Aorta (tissue), 5 donors: ENCODE measurements at regions not wholly inside any gene's neighbourhood (a gene's known extent, or its start where the extent isn't known, plus 50 kb on each side); places are given as distances from the start of the nearest gene placed in this dataset.
"Not testable (repeated sequence)": the region's sequence is repeated elsewhere in the genome, so short reads cannot be mapped to it uniquely, and the experiment has no call there.

Source experiments
- ATAC-seq: fragments of 200-7000 bp; cut with Tn5 transposase; one replicate; pipeline ENCODE4 v1.9.1; 2022; ENCODE audit warnings: moderate library complexity; ENCODE audit not compliant: low FRiP score
- DNase-seq, 2 donors: peaks; one replicate each; pipeline ENCODE4 v3.0.0-alpha.2; 2020
- H3K27ac ChIP-seq, 2 donors: one replicate each; pipeline ENCODE4 v1.5.1; 2013; ENCODE audit warnings: low read length in 2 of 2, mild to moderate bottlenecking in 2 of 2, moderate library complexity in 2 of 2, control low read depth in 1 of 2, inconsistent platforms in 1 of 2, low read depth in 1 of 2
- H3K27me3 ChIP-seq, 2 donors: one replicate each; pipeline ENCODE4 v1.6.1; 2013; ENCODE audit warnings: control low read depth in 1 of 2, low read length in 1 of 2, mild to moderate bottlenecking in 1 of 2, moderate library complexity in 1 of 2; ENCODE audit not compliant: insufficient read depth in 2 of 2, control insufficient read depth in 1 of 2
- H3K36me3 ChIP-seq, 2 donors: one replicate each; pipeline ENCODE4 v1.6.1; 2013; ENCODE audit warnings: control low read depth in 1 of 2, low read length in 1 of 2, mild to moderate bottlenecking in 1 of 2; ENCODE audit not compliant: insufficient read depth in 2 of 2, control insufficient read depth in 1 of 2
- H3K4me1 ChIP-seq, 2 donors: one replicate each; pipeline ENCODE4 v1.6.1; 2013; ENCODE audit warnings: low read length in 2 of 2, control low read depth in 1 of 2, mild to moderate bottlenecking in 1 of 2, moderate library complexity in 1 of 2; ENCODE audit not compliant: insufficient read depth in 2 of 2, control insufficient read depth in 1 of 2
- H3K4me3 ChIP-seq, 2 donors: one replicate each; pipeline ENCODE4 v1.5.1; 2013; ENCODE audit warnings: low read length in 2 of 2, control low read depth in 1 of 2, mild to moderate bottlenecking in 1 of 2
- H3K9me3 ChIP-seq: one replicate; pipeline ENCODE4 v1.6.1; 2013; ENCODE audit warnings: mild to moderate bottlenecking, low read length; ENCODE audit not compliant: control insufficient read depth
- WGBS, 2 donors: extraction: QIAGEN DNeasy Blood & Tissue Kit; methylation state at CpG; one replicate each; pipeline ENCODE4 v1.1.7; 2013; 5-methylcytosine and 5-hydroxymethylcytosine counted together
- intact Hi-C, 2 donors: fragments of 100-400 bp; cut with DNase I; formaldehyde crosslinking; loops; one replicate each; pipeline versions ENCODE4 v1.14.2 to v1.15.0; 2022
- donor health status: healthy with polysubstance abuse.
- donor health status: Bipolar disorder and iron deficiency.
- donor health status: DM: no; HTN: no; CAD: no.
- donor health status: DM: no; HTN: no; CAD: no.
- donor health status: DM: yes; HTN: yes; CAD: no.

GRCh38 chr1:199901341-199901740 is 126.2 kb upstream of the NR5A2 start:
- ATAC-seq = no peak
- no peak overlapping the region for H3K4me3 ChIP-seq
- H3K36me3 ChIP-seq = no peaks in the 10 kb centered on the region
- H3K9me3 ChIP-seq = no peaks in the 10 kb centered on the region
- intact Hi-C loops = no loop called here
- no peaks in the 10 kb centered on the region for H3K4me1 ChIP-seq
- no peak overlapping the region for H3K27ac ChIP-seq
- no peak for DNase-seq
- no peaks in the 10 kb centered on the region for H3K27me3 ChIP-seq

- 54 to 59% methylated on average over 2 of the region's 2 CpGs for WGBS, 2 donors
- Histone ChIP-seq H3K4me1 (no peaks in the 10 kb centered on the region), H3K27me3 (peaks cover 0 to 1% of the 10 kb centered on the region in 2 donors), H3K4me3 (no peak overlapping the region), H3K36me3 (no peaks in the 10 kb centered on the region), H3K27ac (no peak overlapping the region), H3K9me3 (no peaks in the 10 kb centered on the region)
- no peak for DNase-seq
- no peak for ATAC-seq
- intact Hi-C loops = no loop called here
Measured at GRCh38 chr1:199907361-199907760, 120.1 kb upstream of the NR5A2 start.

- 52 to 54% methylated on average over 5 of the region's 5 CpGs for WGBS, 2 donors
- DNase-seq (no peak), ATAC-seq (no peak)
- H3K4me1 ChIP-seq = no peaks in the 10 kb centered on the region
- no peak overlapping the region for H3K4me3 ChIP-seq
- intact Hi-C loops = no loop called here
- no peaks in the 10 kb centered on the region for H3K36me3 ChIP-seq
- no peak overlapping the region for H3K27ac ChIP-seq
- peaks cover 0 to 1% of the 10 kb centered on the region in 2 donors for H3K27me3 ChIP-seq
- no peaks in the 10 kb centered on the region for H3K9me3 ChIP-seq
Measured at GRCh38 chr1:199909137-199909536, 118.4 kb upstream of the NR5A2 start.

- 49 to 52% methylated on average over 3 of the region's 3 CpGs for WGBS, 2 donors
Measured at GRCh38 chr1:199913318-199913717, 114.2 kb upstream of the NR5A2 start.

GRCh38 chr1:199914546-199914945 is 113.0 kb upstream of the NR5A2 start:
- no peak overlapping the region for H3K27ac ChIP-seq
- peaks cover under 1% of the 10 kb centered on the region for H3K9me3 ChIP-seq
- WGBS, 2 donors = 82 to 87% methylated on average over 5 of the region's 5 CpGs
- H3K4me1 ChIP-seq = no peaks in the 10 kb centered on the region
- DNase-seq (no peak), ATAC-seq (no peak)
- intact Hi-C loops = no loop called here
- H3K27me3 ChIP-seq = no peaks in the 10 kb centered on the region
- H3K4me3 ChIP-seq = no peak overlapping the region
- no peaks in the 10 kb centered on the region for H3K36me3 ChIP-seq

More at GRCh38 chr1:199913318-199913717, 114.2 kb upstream of the NR5A2 start:
- DNase-seq (no peak), ATAC-seq (no peak)
- Histone ChIP-seq H3K9me3 (no peaks in the 10 kb centered on the region), H3K27ac (no peak overlapping the region), H3K4me1 (no peaks in the 10 kb centered on the region), H3K36me3 (no peaks in the 10 kb centered on the region), H3K27me3 (peaks cover 0 to 1% of the 10 kb centered on the region in 2 donors), H3K4me3 (no peak overlapping the region)
- intact Hi-C loops = no loop called here

GRCh38 chr1:199918196-199918769 is 109.2 kb upstream of the NR5A2 start:
- DNase-seq (no peak), ATAC-seq (no peak)
- no peaks in the 10 kb centered on the region for H3K27me3 ChIP-seq
- H3K27ac ChIP-seq = no peak overlapping the region
- H3K4me1 ChIP-seq = no peaks in the 10 kb centered on the region
- H3K9me3 ChIP-seq = peaks cover 1% of the 10 kb centered on the region
- no peak overlapping the region for H3K4me3 ChIP-seq
- WGBS, 2 donors = 6 to 8% methylated on average over 2 of the region's 2 CpGs
- intact Hi-C loops = no loop called here
- H3K36me3 ChIP-seq = no peaks in the 10 kb centered on the region

- no peak overlapping the region for H3K27ac ChIP-seq
- no peaks in the 10 kb centered on the region for H3K4me1 ChIP-seq
- intact Hi-C loops = no loop called here
- H3K4me3 ChIP-seq = no peak overlapping the region
- H3K9me3 ChIP-seq = peaks cover 1% of the 10 kb centered on the region
- 73 to 88% methylated on average over 2 of the region's 2 CpGs for WGBS, 2 donors
- no peaks in the 10 kb centered on the region for H3K36me3 ChIP-seq
- H3K27me3 ChIP-seq = no peaks in the 10 kb centered on the region
- ATAC-seq = no peak
- no peak for DNase-seq
Measured at GRCh38 chr1:199920635-199921034, 106.9 kb upstream of the NR5A2 start.

- Histone ChIP-seq H3K9me3 (peaks cover 2% of the 10 kb centered on the region), H3K36me3 (no peaks in the 10 kb centered on the region), H3K27ac (no peak overlapping the region), H3K4me1 (no peaks in the 10 kb centered on the region), H3K4me3 (no peak overlapping the region), H3K27me3 (no peaks in the 10 kb centered on the region)
- 70 to 72% methylated on average over 3 of the region's 3 CpGs for WGBS, 2 donors
- no peak for DNase-seq
- no peak for ATAC-seq
- intact Hi-C loops = no loop called here
Measured at GRCh38 chr1:199929556-199929955, 98.0 kb upstream of the NR5A2 start.

- ATAC-seq = not testable (repeated sequence)
Measured at GRCh38 chr1:199930067-199930466, 97.4 kb upstream of the NR5A2 start.

More at GRCh38 chr1:199930067-199930466, 97.4 kb upstream of the NR5A2 start:
- 96 to 97% methylated on average over 5 of the region's 5 CpGs for WGBS, 2 donors
- H3K4me1 ChIP-seq, H3K4me3 ChIP-seq, H3K27ac ChIP-seq, intact Hi-C loops, H3K27me3 ChIP-seq, H3K36me3 ChIP-seq, DNase-seq, H3K9me3 ChIP-seq: not testable (repeated sequence)
